GM06990 (cell line): ENCODE measurements at regions not wholly inside any gene's neighbourhood (a gene's known extent, or its start where the extent isn't known, plus 50 kb on each side); places are given as distances from the start of the nearest gene placed in this dataset.
"Not testable (repeated sequence)": the region's sequence is repeated elsewhere in the genome, so short reads cannot be mapped to it uniquely, and the experiment has no call there.

Experiments
- DNase-seq: peaks from one replicate; pipeline ENCODE4 v3.0.0-alpha.2; 2011; ENCODE audit not compliant: insufficient read length; ENCODE audit errors: extremely low read depth
- H3K27me3 ChIP-seq: replicated peaks from 2 replicates; pipeline ENCODE4 v1.6.0; 2011; ENCODE audit warnings: low read length; ENCODE audit not compliant: control insufficient read depth, insufficient read depth
- H3K36me3 ChIP-seq: 2 replicates; pipeline ENCODE4 v1.5.1; 2011; ENCODE audit warnings: low read length; ENCODE audit not compliant: control insufficient read depth, insufficient read depth
- H3K4me3 ChIP-seq: replicated peaks from 2 replicates; pipeline ENCODE4 v1.5.1; 2011; ENCODE audit warnings: low read depth, mild to moderate bottlenecking, control low read depth, low read length
- TF ChIP-seq, protein P1 (sequence below): IDR thresholded peaks from 2 replicates; pipeline ENCODE4 v1.5.1; 2011; ENCODE audit warnings: low read length, control low read depth, mild to moderate bottlenecking, inconsistent platforms; ENCODE audit not compliant: insufficient read depth, poor library complexity, severe bottlenecking

DNA sequence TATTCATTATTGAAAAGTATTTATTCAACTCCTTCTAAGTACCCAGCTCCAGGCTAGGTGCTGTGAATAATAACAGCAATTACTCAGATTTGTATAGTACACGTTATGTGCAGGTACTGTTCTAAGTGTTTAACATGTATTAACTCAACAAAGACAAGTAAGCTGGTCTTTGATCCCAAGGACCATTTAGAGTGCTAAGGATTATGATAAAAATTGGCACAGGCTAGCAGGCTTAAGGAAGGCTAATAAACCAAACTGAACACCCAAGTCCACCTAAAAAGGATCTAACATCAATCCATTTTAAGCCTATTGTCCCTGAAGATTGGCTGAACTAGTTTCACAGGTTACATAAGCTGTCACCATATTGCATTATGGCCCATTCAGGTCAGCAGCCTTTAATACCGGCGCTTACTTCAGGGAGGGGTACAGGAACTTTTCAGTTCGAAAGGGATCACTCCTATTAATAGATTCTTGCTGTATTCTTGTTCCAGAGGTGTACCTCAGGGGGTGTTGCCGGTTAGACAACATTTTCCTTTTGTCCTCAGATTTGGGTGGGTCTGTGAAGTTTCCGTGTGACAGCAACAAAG, 99.0 kb upstream of the GMDS start:
- DNase-seq: no peak
- TF ChIP-seq, protein P1, sequence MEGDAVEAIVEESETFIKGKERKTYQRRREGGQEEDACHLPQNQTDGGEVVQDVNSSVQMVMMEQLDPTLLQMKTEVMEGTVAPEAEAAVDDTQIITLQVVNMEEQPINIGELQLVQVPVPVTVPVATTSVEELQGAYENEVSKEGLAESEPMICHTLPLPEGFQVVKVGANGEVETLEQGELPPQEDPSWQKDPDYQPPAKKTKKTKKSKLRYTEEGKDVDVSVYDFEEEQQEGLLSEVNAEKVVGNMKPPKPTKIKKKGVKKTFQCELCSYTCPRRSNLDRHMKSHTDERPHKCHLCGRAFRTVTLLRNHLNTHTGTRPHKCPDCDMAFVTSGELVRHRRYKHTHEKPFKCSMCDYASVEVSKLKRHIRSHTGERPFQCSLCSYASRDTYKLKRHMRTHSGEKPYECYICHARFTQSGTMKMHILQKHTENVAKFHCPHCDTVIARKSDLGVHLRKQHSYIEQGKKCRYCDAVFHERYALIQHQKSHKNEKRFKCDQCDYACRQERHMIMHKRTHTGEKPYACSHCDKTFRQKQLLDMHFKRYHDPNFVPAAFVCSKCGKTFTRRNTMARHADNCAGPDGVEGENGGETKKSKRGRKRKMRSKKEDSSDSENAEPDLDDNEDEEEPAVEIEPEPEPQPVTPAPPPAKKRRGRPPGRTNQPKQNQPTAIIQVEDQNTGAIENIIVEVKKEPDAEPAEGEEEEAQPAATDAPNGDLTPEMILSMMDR: no peak
- Histone ChIP-seq H3K4me3 (no peak overlapping the region), H3K27me3 (no peaks in the 10 kb centered on the region), H3K36me3 (no peaks in the 10 kb centered on the region)

DNA sequence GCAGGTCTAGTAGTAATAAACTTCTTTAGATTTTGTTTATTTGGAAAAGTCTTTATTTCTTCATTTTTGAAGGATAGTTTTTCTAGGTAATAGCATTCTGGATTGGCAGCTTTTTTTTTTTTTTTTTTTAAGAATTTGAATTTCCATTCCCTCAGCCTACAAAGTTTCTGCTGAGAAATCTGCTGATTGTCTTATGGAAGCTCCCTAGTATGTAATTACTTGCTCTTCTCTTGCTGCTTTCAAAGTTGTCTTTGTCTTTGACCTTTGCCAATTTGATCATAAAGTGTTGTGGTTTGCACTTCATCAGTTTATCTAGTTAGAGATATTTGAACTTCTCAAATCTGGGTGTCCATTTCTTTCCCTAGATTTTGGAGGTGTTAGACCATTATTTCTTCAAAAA, 82.2 kb upstream of the GMDS start:
- no peak for DNase-seq
- H3K27me3 ChIP-seq: no peaks in the 10 kb centered on the region
- H3K4me3 ChIP-seq: no peak overlapping the region
- H3K36me3 ChIP-seq: no peaks in the 10 kb centered on the region
- TF ChIP-seq, protein P1: no peak

DNA sequence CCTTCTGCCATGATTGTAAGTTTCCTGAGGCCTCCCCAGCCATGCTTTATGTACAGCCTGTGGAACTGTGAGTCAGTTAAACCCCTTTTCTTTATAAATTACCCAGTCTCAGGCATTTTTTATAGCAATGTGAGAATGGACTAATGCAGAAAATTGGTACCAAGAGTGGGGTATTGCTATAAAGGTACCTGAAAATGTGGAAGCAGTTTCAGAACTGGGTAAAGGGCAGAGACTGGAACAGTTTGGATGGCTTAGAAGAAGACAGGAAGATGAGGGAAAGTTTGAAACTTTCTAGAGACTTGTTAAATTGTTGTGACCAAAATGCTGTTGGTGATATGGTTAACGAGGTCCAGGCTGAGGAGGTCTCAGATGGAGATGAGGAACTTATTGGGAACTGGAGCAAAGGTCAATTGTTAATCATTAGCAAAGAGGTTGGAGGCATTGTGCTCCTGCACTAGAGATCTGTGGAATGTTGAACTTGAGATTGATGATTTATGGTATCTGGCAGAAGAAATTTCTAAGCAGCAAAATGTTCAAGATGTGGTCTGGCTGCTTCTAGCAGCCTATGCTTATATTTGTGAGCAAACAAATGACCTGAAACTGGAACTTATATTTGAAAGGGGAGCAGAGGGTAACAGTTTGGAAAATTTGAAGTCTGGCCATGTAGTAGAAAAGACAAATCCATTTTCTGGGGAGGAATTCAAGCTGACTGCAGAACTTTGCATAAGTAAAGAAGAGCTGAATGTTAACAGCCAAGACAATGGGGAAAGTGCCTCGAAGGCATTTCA, 79.0 kb upstream of the GMDS start:
- no peak for DNase-seq
- Histone ChIP-seq H3K27me3 (no peaks in the 10 kb centered on the region), H3K4me3 (no peak overlapping the region), H3K36me3 (no peaks in the 10 kb centered on the region)
- TF ChIP-seq, protein P1: no peak

DNA sequence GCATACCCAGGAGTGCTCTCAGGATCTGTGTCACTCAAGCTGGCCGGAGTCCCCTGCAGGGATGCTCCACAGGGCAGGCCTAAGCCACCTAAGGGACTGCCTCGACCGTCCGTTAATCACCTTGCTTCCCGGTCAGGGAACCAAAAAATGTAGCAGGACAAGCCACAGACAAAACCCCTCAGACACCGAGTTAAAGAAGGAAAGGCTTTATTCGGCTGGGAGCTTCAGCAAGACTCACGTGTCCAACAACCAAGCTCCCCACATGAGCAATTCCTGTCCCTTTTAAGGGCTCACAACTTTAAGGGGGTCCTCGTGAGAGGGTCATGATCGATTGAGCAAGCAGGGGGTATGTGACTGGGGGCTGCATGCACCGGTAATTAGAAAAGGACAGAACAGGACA, 72.1 kb upstream of the GMDS start:
- H3K36me3 ChIP-seq, H3K27me3 ChIP-seq, DNase-seq, H3K4me3 ChIP-seq: not testable (repeated sequence)

DNA sequence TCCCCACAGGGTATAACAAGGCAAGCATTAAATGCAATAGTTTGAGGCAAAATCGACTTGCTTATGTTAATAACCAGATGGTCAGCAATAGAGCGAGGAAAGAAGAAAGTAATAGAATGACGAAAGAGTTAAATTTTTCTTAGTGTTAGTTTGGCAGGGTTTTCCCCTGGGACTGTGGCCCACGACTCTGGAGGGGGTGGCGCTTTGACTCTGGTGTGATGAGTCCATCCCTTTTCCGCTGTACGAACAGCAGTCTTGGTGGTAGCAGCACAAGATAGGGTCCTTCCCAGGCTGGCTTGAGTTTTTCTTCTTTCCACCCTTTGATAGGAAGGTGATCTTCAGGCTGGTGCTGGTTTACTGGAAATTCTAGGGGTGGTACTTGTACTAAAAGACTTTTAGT, 69.2 kb upstream of the GMDS start:
- no peaks in the 10 kb centered on the region for H3K36me3 ChIP-seq
- no peaks in the 10 kb centered on the region for H3K27me3 ChIP-seq
- H3K4me3 ChIP-seq: no peak overlapping the region
- no peak for DNase-seq
- TF ChIP-seq, protein P1: no peak

DNA sequence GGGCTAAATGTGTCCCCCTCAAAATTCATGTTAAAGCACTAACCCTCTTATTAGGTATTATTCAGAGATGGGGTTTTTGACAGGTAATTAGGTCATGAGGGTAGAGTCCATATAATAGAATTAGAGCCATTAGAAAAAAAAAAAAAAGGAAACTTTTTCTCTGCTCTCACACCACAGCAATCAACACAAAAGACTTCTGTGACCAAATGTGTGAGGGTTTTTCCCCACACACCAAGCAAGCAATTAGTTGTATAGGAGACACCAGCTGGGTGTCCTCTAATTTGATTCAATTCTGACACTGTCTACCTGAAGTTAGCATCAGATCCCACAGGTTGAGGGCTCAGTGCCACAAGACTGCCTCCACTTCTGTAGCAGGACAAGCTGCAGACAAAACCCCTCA, 64.6 kb upstream of the GMDS start:
- Histone ChIP-seq H3K36me3 (no peaks in the 10 kb centered on the region), H3K27me3 (no peaks in the 10 kb centered on the region), H3K4me3 (no peak overlapping the region)
- DNase-seq: no peak
- TF ChIP-seq, protein P1: no peak
